HepG2 (cell line): ENCODE measurements at regions not wholly inside any gene's neighbourhood (a gene's known extent, or its start where the extent isn't known, plus 50 kb on each side); places are given as distances from the start of the nearest gene placed in this dataset.

Experiments used
- BCLAF1 ChIP-seq: fragments of 450-650 bp; IDR thresholded peaks from 2 replicates; pipeline ENCODE4 v1.6.1; 2017; ENCODE audit warnings: mild to moderate bottlenecking
- CBFB ChIP-seq: sonication (generic); formaldehyde crosslinking; IDR thresholded peaks from 2 replicates; pipeline ENCODE4 v1.4.0; 2020; ENCODE audit warnings: missing genetic modification reagents
- ETV6 ChIP-seq: sonication (generic); formaldehyde crosslinking; conservative IDR thresholded peaks from 2 replicates; pipeline ENCODE4 v1.4.0; 2020; ENCODE audit warnings: missing genetic modification reagents
- HNRNPH1 ChIP-seq: fragments of 200-400 bp; formaldehyde crosslinking; optimal IDR thresholded peaks from 2 replicates; pipeline ENCODE3; 2017; ENCODE audit warnings: mild to moderate bottlenecking, low read depth, low read length
- ISL2 ChIP-seq: sonication (generic); formaldehyde crosslinking; IDR thresholded peaks from 2 replicates; pipeline ENCODE4 v1.5.0; 2020; ENCODE audit warnings: missing genetic modification reagents
- MIER2 ChIP-seq: IDR thresholded peaks from 2 replicates; pipeline ENCODE4 v1.6.1; 2016; ENCODE audit warnings: missing biosample characterization, missing genetic modification reagents
- MYNN ChIP-seq: sonication (generic); formaldehyde crosslinking; IDR thresholded peaks from 2 replicates; pipeline ENCODE4 v1.4.0; 2020; ENCODE audit warnings: mild to moderate bottlenecking, low read depth, missing genetic modification reagents
- NFAT5 ChIP-seq: sonication (generic); formaldehyde crosslinking; IDR thresholded peaks from 2 replicates; pipeline ENCODE4 v1.4.0; 2020; ENCODE audit warnings: missing genetic modification reagents
- PCBP1 ChIP-seq: fragments of 200-400 bp; formaldehyde crosslinking; IDR thresholded peaks from 2 replicates; pipeline ENCODE4 v1.6.1; 2017; ENCODE audit warnings: mild to moderate bottlenecking, low read depth, low read length, borderline replicate concordance
- PITX1 ChIP-seq: sonication (generic); formaldehyde crosslinking; IDR thresholded peaks from 2 replicates; pipeline ENCODE4 v1.5.1; 2020; ENCODE audit warnings: mild to moderate bottlenecking, missing genetic modification reagents
- SYNCRIP ChIP-seq: fragments of 200-400 bp; formaldehyde crosslinking; IDR thresholded peaks from 2 replicates; pipeline ENCODE4 v1.6.1; 2018; ENCODE audit warnings: mild to moderate bottlenecking, low read depth, low read length; ENCODE audit not compliant: insufficient read depth
- ZBTB49 ChIP-seq: sonication (generic); formaldehyde crosslinking; IDR thresholded peaks from 2 replicates; pipeline ENCODE4 v1.4.0; 2020; ENCODE audit warnings: missing genetic modification reagents, borderline replicate concordance
- ZNF589 ChIP-seq: sonication (generic); formaldehyde crosslinking; conservative IDR thresholded peaks from 2 replicates; pipeline ENCODE4 v1.8.0; 2022; ENCODE audit warnings: mild to moderate bottlenecking, moderate library complexity, missing genetic modification reagents
- ZNF780A ChIP-seq: sonication (generic); formaldehyde crosslinking; IDR thresholded peaks from 2 replicates; pipeline ENCODE4 v1.8.0; 2022; ENCODE audit warnings: mild to moderate bottlenecking, missing genetic modification reagents, moderate library complexity
- ZSCAN22 ChIP-seq: sonication (generic); formaldehyde crosslinking; IDR thresholded peaks from 2 replicates; pipeline ENCODE4 v1.4.0; 2020; ENCODE audit warnings: mild to moderate bottlenecking, missing genetic modification reagents

- TF ChIP-seq NFAT5 (CRISPR knock-in tag) (no peak), BCLAF1 (no peak), SYNCRIP (no peak), ZSCAN22 (CRISPR knock-in tag) (no peak), ZNF780A (CRISPR knock-in tag) (no peak), ZNF589 (CRISPR knock-in tag) (no peak), ZBTB49 (no peak), HNRNPH1 (no peak), ETV6 (no peak), ISL2 (no peak), MIER2 (no peak), CBFB (CRISPR knock-in tag) (no peak), PCBP1 (no peak), MYNN (CRISPR knock-in tag) (no peak), PITX1 (CRISPR knock-in tag) (no peak)
Measured at GRCh38 chr4:153976954-153977353, 188.1 kb upstream of the SFRP2 start (continued).
